ENCODE measurements at regions not wholly inside any gene's neighbourhood (a gene's known extent, or its start where the extent isn't known, plus 50 kb on each side); places are given as distances from the start of the nearest gene placed in this dataset.

DNA sequence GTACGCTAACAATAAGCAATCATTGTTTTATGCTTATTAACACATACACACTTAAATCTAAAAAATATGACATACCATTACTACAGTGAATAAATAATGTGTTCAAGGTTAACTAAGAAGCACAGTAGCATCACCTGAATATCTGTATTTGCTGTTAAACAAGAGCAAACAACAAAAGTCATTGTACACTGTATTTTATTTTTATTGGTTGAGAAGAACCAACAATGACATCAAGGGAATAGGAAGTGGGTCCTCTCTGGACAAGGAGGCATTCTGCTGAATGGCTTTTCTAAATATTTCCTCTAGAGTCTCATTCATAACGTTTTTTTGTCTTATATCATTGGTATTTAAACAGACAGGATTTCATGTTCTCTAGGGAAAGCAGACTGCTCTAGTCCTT lies 460.4 kb downstream of the CDH9 start:
- Mint-ChIP-seq H3K4me3 (no peak overlapping the region), H3K4me1 (ENCODE audit: low read depth) (no peaks in the 10 kb centered on the region), H3K9me3 (peaks cover 11% of the 10 kb centered on the region), H3K27me3 (ENCODE audit: low read depth) (no peaks in the 10 kb centered on the region), H3K27ac (no peak overlapping the region), H3K36me3 (ENCODE audit: low read depth) (no peaks in the 10 kb centered on the region)
- no peak for DNase-seq
- CTCF ChIA-PET = no interaction called here
- intact Hi-C loops (cut with micrococcal nuclease) = no loop called here

DNA sequence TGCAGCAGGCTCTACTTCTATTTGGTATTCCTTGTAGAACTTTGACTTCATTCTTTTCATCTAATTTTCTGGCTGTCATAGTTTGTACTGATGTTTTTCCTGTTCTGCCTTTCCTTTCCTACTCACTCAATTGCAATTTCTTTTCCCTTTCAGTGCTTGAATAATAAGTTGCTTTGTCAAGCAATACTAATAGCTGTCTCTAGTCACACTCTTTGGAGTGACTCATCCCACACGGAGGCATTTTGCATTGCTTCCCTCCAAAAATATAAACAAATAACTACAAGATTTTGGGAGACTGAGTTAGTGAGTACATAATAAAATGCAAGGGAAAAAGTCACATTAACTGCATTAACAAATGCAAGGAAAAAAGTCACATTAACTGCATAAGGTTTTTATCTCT lies 465.9 kb downstream of the CDH9 start:
- Mint-ChIP-seq H3K27me3 (ENCODE audit: low read depth) (no peaks in the 10 kb centered on the region), H3K4me1 (ENCODE audit: low read depth) (no peaks in the 10 kb centered on the region), H3K36me3 (ENCODE audit: low read depth) (no peaks in the 10 kb centered on the region), H3K27ac (no peak overlapping the region), H3K4me3 (no peak overlapping the region), H3K9me3 (peaks cover 6% of the 10 kb centered on the region)
- CTCF ChIA-PET = no interaction called here
- DNase-seq = no peak
- intact Hi-C loops (cut with micrococcal nuclease) = no loop called here

DNA sequence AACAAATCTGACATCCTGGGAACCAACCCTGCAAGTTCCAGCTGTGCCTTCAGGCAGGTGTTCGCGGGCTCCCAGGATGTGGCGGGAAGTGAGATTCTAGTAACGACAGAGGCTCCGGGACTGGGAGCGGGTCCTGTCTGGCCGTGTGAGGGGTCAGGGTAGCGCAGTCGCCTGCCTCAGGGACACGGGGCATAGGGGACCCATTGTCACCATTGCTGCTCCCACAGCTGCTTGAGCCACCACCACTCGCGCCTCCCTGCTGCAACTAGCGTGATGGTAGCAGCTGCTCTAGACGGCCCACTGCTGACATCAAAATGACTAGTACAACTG lies 468.5 kb downstream of the CDH9 start:
- no peak for DNase-seq
- Mint-ChIP-seq H3K4me3 (no peak overlapping the region), H3K27me3 (ENCODE audit: low read depth) (no peaks in the 10 kb centered on the region), H3K4me1 (ENCODE audit: low read depth) (no peaks in the 10 kb centered on the region), H3K9me3 (peaks cover 8% of the 10 kb centered on the region), H3K27ac (no peak overlapping the region), H3K36me3 (ENCODE audit: low read depth) (no peaks in the 10 kb centered on the region)
- CTCF ChIA-PET = no interaction called here
- intact Hi-C loops (cut with micrococcal nuclease) = no loop called here

DNA sequence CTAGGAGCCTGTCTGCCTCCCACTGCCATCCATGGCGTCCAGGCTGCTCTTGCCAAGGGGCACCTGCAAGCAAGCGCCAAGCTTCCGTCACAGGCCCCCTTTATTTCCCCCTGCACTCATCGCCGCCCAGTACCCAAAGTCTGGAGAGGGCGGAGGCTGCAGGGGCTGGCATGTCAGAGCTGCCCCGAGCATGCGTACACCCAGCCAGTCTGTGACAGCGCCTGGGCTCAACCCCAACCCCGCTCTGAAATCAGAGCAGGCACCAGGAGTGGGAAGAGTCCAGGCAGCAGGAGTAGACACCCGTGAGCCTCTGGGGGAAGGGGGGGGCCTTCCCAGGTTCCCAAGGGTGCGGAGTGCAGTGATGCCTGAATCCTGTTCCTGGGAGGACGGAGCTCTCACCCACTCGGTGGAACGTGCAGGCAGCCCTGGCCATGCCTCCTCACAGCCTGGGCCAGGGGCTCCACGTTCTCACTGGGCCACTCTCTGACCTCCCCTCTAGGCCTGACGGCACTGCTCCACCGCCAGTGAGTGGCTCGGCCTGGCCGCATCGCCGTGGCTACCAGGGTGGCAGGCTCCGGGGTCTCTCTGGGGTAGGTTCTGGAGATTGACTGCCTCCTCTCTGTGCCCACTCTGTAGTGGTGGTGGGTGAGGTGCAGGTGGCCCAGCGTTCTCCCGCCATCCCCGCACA lies 469.0 kb downstream of the CDH9 start:
- no peak for DNase-seq
- H3K36me3 Mint-ChIP-seq (ENCODE audit: low read depth) = no peaks in the 10 kb centered on the region
- CTCF ChIA-PET = no interaction called here
- no peaks in the 10 kb centered on the region for H3K27me3 Mint-ChIP-seq (ENCODE audit: low read depth)
- H3K9me3 Mint-ChIP-seq = peaks cover 8% of the 10 kb centered on the region
- H3K4me1 Mint-ChIP-seq (ENCODE audit: low read depth) = no peaks in the 10 kb centered on the region
- no peak overlapping the region for H3K27ac Mint-ChIP-seq
- H3K4me3 Mint-ChIP-seq = no peak overlapping the region
- intact Hi-C loops (cut with micrococcal nuclease) = no loop called here

DNA sequence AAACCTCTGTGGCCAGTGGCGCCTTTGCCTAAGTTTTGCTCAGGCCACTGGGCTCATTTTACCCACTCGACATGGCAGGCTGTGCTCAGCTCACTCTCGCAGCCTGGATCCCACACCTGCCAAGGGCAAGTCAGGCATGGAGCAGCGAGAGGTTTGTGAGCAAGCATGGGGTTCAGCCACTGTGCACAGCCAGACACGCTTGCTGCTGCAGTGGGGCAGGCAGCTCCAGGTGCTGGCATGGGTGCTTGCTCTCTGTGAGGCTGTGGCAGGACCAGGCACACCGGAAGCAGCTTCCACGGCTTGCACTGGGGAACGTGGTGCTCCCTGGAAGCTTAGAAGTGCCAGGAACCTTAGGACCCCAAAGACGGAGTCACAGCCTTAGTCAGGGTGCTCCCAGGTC lies 470.1 kb downstream of the CDH9 start:
- Mint-ChIP-seq H3K27me3 (ENCODE audit: low read depth) (no peaks in the 10 kb centered on the region), H3K4me3 (no peak overlapping the region), H3K4me1 (ENCODE audit: low read depth) (no peaks in the 10 kb centered on the region), H3K9me3 (peaks cover 9% of the 10 kb centered on the region), H3K27ac (no peak overlapping the region), H3K36me3 (ENCODE audit: low read depth) (no peaks in the 10 kb centered on the region)
- DNase-seq = no peak
- CTCF ChIA-PET = interaction anchor here (0.6 kb wide), 1 partner anchor 545 kb away, joined by 3 read pairs; no protein-coding TSS in a partner anchor
- intact Hi-C loops (cut with micrococcal nuclease) = no loop called here

DNA sequence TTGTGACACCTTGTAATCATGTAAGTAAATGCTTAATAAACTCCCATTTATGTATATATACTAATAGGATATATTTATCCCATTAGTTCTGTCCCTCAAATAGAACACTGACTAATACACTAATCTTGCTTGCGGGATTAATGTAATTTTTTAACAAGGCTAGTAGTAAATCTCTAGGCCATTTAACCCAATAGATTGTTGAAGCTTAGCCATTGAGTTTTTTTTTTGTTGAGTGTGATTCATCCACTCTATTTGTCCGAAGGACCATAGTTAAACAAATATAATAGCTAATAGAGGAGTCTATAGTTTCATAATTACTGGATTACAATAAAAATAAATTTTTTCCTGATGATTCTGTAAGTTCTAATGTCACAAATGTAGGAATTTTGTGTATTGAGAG lies 474.4 kb downstream of the CDH9 start:
- DNase-seq = no peak
- intact Hi-C loops (cut with micrococcal nuclease) = no loop called here
- CTCF ChIA-PET = no interaction called here
- H3K36me3 Mint-ChIP-seq (ENCODE audit: low read depth) = no peaks in the 10 kb centered on the region
- no peaks in the 10 kb centered on the region for H3K27me3 Mint-ChIP-seq (ENCODE audit: low read depth)
- H3K27ac Mint-ChIP-seq = no peak overlapping the region
- peaks cover 11% of the 10 kb centered on the region for H3K9me3 Mint-ChIP-seq
- no peaks in the 10 kb centered on the region for H3K4me1 Mint-ChIP-seq (ENCODE audit: low read depth)
- no peak overlapping the region for H3K4me3 Mint-ChIP-seq

DNA sequence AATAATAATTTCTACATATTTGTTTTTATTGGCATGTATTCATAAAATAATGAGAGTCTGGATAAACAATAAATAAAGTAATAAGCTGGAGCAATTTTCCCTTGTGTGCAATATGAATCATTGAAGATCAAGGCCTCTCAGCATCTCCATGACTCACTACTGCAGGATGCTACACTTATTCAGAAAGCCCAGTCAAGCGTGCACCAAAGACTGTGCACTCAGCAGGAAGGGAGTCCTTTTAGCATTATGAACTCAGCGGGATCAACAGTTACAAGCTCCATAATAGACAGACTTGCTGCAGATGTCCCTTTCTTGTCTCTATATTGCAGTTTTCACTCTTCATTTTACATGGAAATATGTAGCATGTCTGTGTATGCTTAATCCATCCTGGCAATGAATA lies 485.3 kb downstream of the CDH9 start:
- Mint-ChIP-seq H3K27me3 (ENCODE audit: low read depth) (no peaks in the 10 kb centered on the region), H3K36me3 (ENCODE audit: low read depth) (no peaks in the 10 kb centered on the region)
- intact Hi-C loops (cut with micrococcal nuclease) = no loop called here

DNA sequence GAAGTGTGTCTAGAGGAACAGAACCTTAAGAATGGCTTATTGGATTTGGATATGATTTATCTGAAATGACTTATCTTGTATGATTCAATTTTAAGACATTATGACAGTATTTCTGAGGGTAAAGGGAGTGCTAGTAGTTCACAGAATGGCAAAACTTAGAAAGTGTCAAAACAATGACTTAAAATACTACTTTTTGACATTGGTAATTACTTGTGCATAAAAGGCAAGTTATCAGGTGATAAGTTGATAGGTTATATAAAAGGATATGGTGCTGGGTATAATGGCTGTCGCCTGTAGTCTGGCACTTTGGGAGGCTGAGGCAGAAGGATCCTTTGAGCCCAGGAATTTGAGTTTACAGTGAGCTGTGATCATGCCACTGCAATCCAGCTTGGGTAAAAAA lies 494.4 kb downstream of the CDH9 start:
- intact Hi-C loops (cut with micrococcal nuclease) = no loop called here
- H3K36me3 Mint-ChIP-seq (ENCODE audit: low read depth) = no peaks in the 10 kb centered on the region
- no peaks in the 10 kb centered on the region for H3K27me3 Mint-ChIP-seq (ENCODE audit: low read depth)
- CTCF ChIA-PET = no interaction called here
- no peak overlapping the region for H3K4me3 Mint-ChIP-seq
- H3K4me1 Mint-ChIP-seq (ENCODE audit: low read depth) = no peaks in the 10 kb centered on the region
- no peak for DNase-seq
- no peak overlapping the region for H3K27ac Mint-ChIP-seq
- peaks cover 22% of the 10 kb centered on the region for H3K9me3 Mint-ChIP-seq

More for the DNA sequence above, 485.3 kb downstream of the CDH9 start:
- CTCF ChIA-PET = no interaction called here
- peaks cover 13% of the 10 kb centered on the region for H3K9me3 Mint-ChIP-seq
- H3K4me3 Mint-ChIP-seq = no peak overlapping the region
- no peaks in the 10 kb centered on the region for H3K4me1 Mint-ChIP-seq (ENCODE audit: low read depth)
- no peak for DNase-seq
- H3K27ac Mint-ChIP-seq = no peak overlapping the region

DNA sequence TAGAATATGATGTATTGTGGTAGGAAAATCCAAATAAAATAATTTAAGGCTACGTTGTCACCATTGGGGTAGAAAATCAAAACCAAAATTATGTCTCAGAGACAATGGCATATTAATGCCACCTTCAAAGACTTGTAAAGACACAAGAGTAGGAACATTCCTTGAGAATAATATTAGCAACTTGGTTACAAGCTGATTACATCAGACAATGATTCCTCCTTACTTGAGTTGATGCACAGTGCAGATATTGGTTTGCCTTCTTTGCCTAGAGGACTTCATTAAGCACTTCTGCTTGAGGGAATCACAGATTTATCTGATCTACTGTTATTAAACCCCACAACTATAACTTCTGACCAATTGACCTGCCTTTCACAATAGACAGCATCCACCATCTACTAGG lies 500.2 kb downstream of the CDH9 start:
- no peak for DNase-seq
- CTCF ChIA-PET = no interaction called here
- peaks cover 11% of the 10 kb centered on the region for H3K9me3 Mint-ChIP-seq
- H3K27ac Mint-ChIP-seq = no peak overlapping the region
- intact Hi-C loops (cut with micrococcal nuclease) = no loop called here
- no peaks in the 10 kb centered on the region for H3K27me3 Mint-ChIP-seq (ENCODE audit: low read depth)
- H3K4me3 Mint-ChIP-seq = no peak overlapping the region
- no peaks in the 10 kb centered on the region for H3K4me1 Mint-ChIP-seq (ENCODE audit: low read depth)
- no peaks in the 10 kb centered on the region for H3K36me3 Mint-ChIP-seq (ENCODE audit: low read depth)

DNA sequence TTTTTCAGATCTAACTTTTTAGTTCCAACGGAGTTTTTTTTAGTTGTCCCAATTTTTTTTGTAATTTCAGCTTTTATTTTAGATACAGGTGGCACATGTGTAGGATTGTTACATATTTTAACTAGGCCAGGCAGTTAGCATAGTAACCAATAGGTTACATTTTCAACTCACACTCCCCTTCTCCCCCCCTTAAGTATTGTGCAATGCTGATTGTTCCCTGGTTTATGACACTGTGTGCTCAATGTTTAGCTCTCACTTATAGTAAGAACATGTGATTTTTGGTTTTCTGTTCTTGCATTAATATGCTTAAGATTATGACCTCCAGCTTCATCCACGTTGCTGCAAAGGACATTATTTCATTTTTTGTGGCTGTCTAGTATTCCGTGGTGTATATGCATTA lies 503.2 kb downstream of the CDH9 start:
- Mint-ChIP-seq H3K9me3 (peaks cover 9% of the 10 kb centered on the region), H3K27ac (no peak overlapping the region), H3K27me3 (ENCODE audit: low read depth) (no peaks in the 10 kb centered on the region), H3K4me3 (no peak overlapping the region), H3K36me3 (ENCODE audit: low read depth) (no peaks in the 10 kb centered on the region), H3K4me1 (ENCODE audit: low read depth) (no peaks in the 10 kb centered on the region)
- CTCF ChIA-PET = no interaction called here
- intact Hi-C loops (cut with micrococcal nuclease) = no loop called here
- no peak for DNase-seq

DNA sequence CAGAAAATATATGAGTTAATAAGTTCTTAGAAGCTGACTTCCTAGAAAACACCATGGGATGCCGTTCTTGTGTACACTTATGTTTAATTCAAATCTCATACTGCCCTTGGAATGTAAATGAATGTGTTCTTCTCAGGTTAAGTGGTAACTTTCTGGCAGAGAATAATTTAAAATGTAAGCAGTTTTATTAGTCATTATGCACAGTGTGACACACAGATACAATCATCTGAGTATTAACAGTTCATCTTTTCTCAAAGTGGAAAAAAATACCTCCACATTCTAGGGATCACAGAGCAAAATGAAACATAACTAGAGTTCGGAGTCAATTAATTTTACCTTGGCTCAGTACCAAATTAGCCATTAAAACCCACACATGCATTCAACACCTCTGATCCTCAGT lies 508.1 kb downstream of the CDH9 start:
- intact Hi-C loops (cut with micrococcal nuclease) = no loop called here
- Mint-ChIP-seq H3K9me3 (peaks cover 8% of the 10 kb centered on the region), H3K4me1 (ENCODE audit: low read depth) (no peaks in the 10 kb centered on the region), H3K27ac (no peak overlapping the region), H3K36me3 (ENCODE audit: low read depth) (no peaks in the 10 kb centered on the region), H3K27me3 (ENCODE audit: low read depth) (no peaks in the 10 kb centered on the region), H3K4me3 (no peak overlapping the region)
- no peak for DNase-seq
- CTCF ChIA-PET = no interaction called here

DNA sequence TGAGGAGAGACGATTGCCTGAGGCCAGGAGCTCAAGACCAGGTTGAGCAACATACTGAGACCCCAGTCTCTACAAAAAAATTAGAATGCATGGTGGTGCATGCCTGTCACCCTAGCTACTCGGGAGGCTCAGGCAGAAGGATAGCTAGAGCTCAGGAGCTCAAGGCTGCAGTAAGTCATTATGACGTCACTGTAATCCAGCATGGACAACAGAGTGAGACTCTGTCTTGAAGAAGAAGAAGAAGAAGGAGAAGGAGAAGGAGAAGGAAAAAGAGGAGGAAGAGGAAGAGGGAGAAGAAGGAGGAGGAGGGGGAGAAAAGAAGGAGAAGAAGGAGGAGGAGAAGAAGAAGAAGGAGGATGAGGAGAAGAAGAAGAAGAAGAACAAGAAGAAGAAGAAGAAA lies 519.1 kb downstream of the CDH9 start:
- H3K27ac Mint-ChIP-seq = no peak overlapping the region
- DNase-seq = no peak
- no peaks in the 10 kb centered on the region for H3K27me3 Mint-ChIP-seq (ENCODE audit: low read depth)
- peaks cover 6% of the 10 kb centered on the region for H3K9me3 Mint-ChIP-seq
- no peaks in the 10 kb centered on the region for H3K4me1 Mint-ChIP-seq (ENCODE audit: low read depth)
- no peaks in the 10 kb centered on the region for H3K36me3 Mint-ChIP-seq (ENCODE audit: low read depth)
- CTCF ChIA-PET = no interaction called here
- intact Hi-C loops (cut with micrococcal nuclease) = no loop called here
- H3K4me3 Mint-ChIP-seq = no peak overlapping the region

DNA sequence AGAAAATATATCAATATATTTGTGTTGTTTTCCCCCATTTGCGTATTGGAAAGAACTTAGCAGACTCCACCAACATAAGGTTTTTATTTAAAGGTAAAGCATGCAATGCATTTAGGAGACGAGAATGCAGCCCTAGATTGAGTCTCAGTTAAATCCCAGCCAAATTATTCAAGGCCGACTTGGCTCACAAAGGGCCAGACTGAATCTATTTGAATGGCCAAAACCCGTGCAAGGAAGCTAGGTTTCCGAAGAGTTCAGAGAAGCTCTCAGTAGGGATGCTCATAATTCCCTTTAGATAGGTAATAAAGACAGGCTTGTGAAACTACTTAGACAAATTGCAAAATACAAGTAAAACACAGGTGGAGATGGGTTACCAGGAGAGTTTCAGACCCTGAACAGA lies 520.3 kb downstream of the CDH9 start:
- peaks cover 10% of the 10 kb centered on the region for H3K9me3 Mint-ChIP-seq
- H3K27me3 Mint-ChIP-seq (ENCODE audit: low read depth) = no peaks in the 10 kb centered on the region
- H3K36me3 Mint-ChIP-seq (ENCODE audit: low read depth) = no peaks in the 10 kb centered on the region
- CTCF ChIA-PET = no interaction called here
- H3K27ac Mint-ChIP-seq = no peak overlapping the region
- intact Hi-C loops (cut with micrococcal nuclease) = no loop called here
- H3K4me3 Mint-ChIP-seq = no peak overlapping the region
- no peak for DNase-seq
- no peaks in the 10 kb centered on the region for H3K4me1 Mint-ChIP-seq (ENCODE audit: low read depth)

DNA sequence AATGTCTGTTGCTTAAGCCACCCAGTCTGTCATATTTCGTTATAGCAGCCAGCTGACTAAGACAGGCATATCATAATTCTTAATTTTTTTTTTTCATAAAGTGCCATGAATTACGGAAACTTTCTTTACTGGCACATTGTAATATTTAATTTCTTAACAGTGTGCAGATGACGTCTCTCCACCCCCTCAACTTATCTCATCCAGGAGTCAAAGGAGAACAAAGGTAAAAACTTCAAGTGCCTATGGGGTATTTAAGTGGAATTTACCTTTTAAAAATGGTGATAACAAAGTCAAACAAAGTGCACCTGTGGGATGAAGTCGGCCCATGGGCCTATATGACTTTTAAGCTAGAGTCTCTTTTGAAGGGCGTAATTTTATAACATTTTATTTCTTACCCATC lies 539.4 kb downstream of the CDH9 start:
- no peak overlapping the region for H3K27ac Mint-ChIP-seq
- no peaks in the 10 kb centered on the region for H3K27me3 Mint-ChIP-seq (ENCODE audit: low read depth)
- DNase-seq = no peak
- CTCF ChIA-PET = no interaction called here
- peaks cover 4% of the 10 kb centered on the region for H3K9me3 Mint-ChIP-seq
- intact Hi-C loops (cut with micrococcal nuclease) = no loop called here
- no peaks in the 10 kb centered on the region for H3K36me3 Mint-ChIP-seq (ENCODE audit: low read depth)
- no peak overlapping the region for H3K4me3 Mint-ChIP-seq
- no peaks in the 10 kb centered on the region for H3K4me1 Mint-ChIP-seq (ENCODE audit: low read depth)

Data from activated naive CD4-positive, alpha-beta T cell treated with anti-CD3 and anti-CD28 coated beads for 36 hours (primary cell).